ENCODE measurements at regions not wholly inside any gene's neighbourhood (a gene's known extent, or its start where the extent isn't known, plus 50 kb on each side); places are given as distances from the start of the nearest gene placed in this dataset.

- no peaks in the 10 kb centered on the region for H4K20me1 ChIP-seq (ENCODE audit: control insufficient read depth, insufficient read depth, low read depth, low read length)
- TF ChIP-seq CTCF (IDR thresholded peaks at IDR 0.05; ENCODE audit: low read depth, low read length, poor library complexity, severe bottlenecking) (no peak), EZH2phosphoT487 (IDR thresholded peaks at IDR 0.05; ENCODE audit: borderline replicate concordance, low read length) (no peak)
- no peaks in the 10 kb centered on the region for H3K27me3 ChIP-seq (ENCODE audit: control insufficient read depth, low read length)
- H3K9me2 ChIP-seq (replicated peaks; ENCODE audit: control insufficient read depth, low read length): no peaks in the 10 kb centered on the region
- H3K27ac ChIP-seq (ENCODE audit: low read depth, low read length): no peak overlapping the region
- H3K79me2 ChIP-seq (ENCODE audit: control insufficient read depth, low read length): no peaks in the 10 kb centered on the region
- no peaks in the 10 kb centered on the region for H3K9me3 ChIP-seq (ENCODE audit: control insufficient read depth, insufficient read depth, low read length)
- no peaks in the 10 kb centered on the region for H3F3A ChIP-seq (ENCODE audit: control insufficient read depth, insufficient read depth)
- no peak overlapping the region for H3K4me2 ChIP-seq (ENCODE audit: low read length)
- H3K4me1 ChIP-seq (ENCODE audit: control insufficient read depth, low read length): no peaks in the 10 kb centered on the region
- no peak overlapping the region for H3K4me3 ChIP-seq (ENCODE audit: low read length)
- H3K36me3 ChIP-seq (ENCODE audit: control insufficient read depth, low read length): no peaks in the 10 kb centered on the region
Observed at GRCh38 chr1:213773975-213774374, 213.8 kb upstream of the PROX1 start.

GRCh38 chr1:213776969-213777368 is 210.8 kb upstream of the PROX1 start:
- no peak for TF ChIP-seq EZH2phosphoT487 (IDR thresholded peaks at IDR 0.05; ENCODE audit: borderline replicate concordance, low read length)
- TF ChIP-seq CTCF (IDR thresholded peaks at IDR 0.05; ENCODE audit: low read depth, low read length, poor library complexity, severe bottlenecking): no peak

GRCh38 chr1:213779228-213779627 is 208.5 kb upstream of the PROX1 start:
- Histone ChIP-seq H3K4me1 (ENCODE audit: control insufficient read depth, low read length) (no peaks in the 10 kb centered on the region), H3K4me2 (ENCODE audit: low read length) (no peak overlapping the region), H3K9me2 (replicated peaks; ENCODE audit: control insufficient read depth, low read length) (no peaks in the 10 kb centered on the region), H3K4me3 (ENCODE audit: low read length) (no peak overlapping the region), H3F3A (ENCODE audit: control insufficient read depth, insufficient read depth) (no peaks in the 10 kb centered on the region), H4K20me1 (ENCODE audit: control insufficient read depth, insufficient read depth, low read depth, low read length) (no peaks in the 10 kb centered on the region), H3K9me3 (ENCODE audit: control insufficient read depth, insufficient read depth, low read length) (no peaks in the 10 kb centered on the region), H3K36me3 (ENCODE audit: control insufficient read depth, low read length) (no peaks in the 10 kb centered on the region), H3K27me3 (ENCODE audit: control insufficient read depth, low read length) (no peaks in the 10 kb centered on the region), H3K79me2 (ENCODE audit: control insufficient read depth, low read length) (no peaks in the 10 kb centered on the region), H3K27ac (ENCODE audit: low read depth, low read length) (no peak overlapping the region)
- TF ChIP-seq CTCF (IDR thresholded peaks at IDR 0.05; ENCODE audit: low read depth, low read length, poor library complexity, severe bottlenecking) (no peak), EZH2phosphoT487 (IDR thresholded peaks at IDR 0.05; ENCODE audit: borderline replicate concordance, low read length) (no peak)

More at GRCh38 chr1:213776969-213777368, 210.8 kb upstream of the PROX1 start:
- Histone ChIP-seq H3K9me2 (replicated peaks; ENCODE audit: control insufficient read depth, low read length) (no peaks in the 10 kb centered on the region), H4K20me1 (ENCODE audit: control insufficient read depth, insufficient read depth, low read depth, low read length) (no peaks in the 10 kb centered on the region), H3K4me2 (ENCODE audit: low read length) (no peak overlapping the region), H3F3A (ENCODE audit: control insufficient read depth, insufficient read depth) (no peaks in the 10 kb centered on the region), H3K27ac (ENCODE audit: low read depth, low read length) (no peak overlapping the region), H3K79me2 (ENCODE audit: control insufficient read depth, low read length) (no peaks in the 10 kb centered on the region), H3K9me3 (ENCODE audit: control insufficient read depth, insufficient read depth, low read length) (no peaks in the 10 kb centered on the region), H3K36me3 (ENCODE audit: control insufficient read depth, low read length) (no peaks in the 10 kb centered on the region), H3K4me1 (ENCODE audit: control insufficient read depth, low read length) (no peaks in the 10 kb centered on the region), H3K4me3 (ENCODE audit: low read length) (no peak overlapping the region), H3K27me3 (ENCODE audit: control insufficient read depth, low read length) (no peaks in the 10 kb centered on the region)
